CD14-positive monocyte (primary cell): ENCODE measurements at regions not wholly inside any gene's neighbourhood (a gene's known extent, or its start where the extent isn't known, plus 50 kb on each side); places are given as distances from the start of the nearest gene placed in this dataset.

Experiments used
- DNase-seq, 3 donors: peaks; one replicate each; pipeline ENCODE4 v3.0.0-alpha.2; 2011 to 2022
- H2AFZ ChIP-seq: 2 replicates; pipeline ENCODE4 v1.6.0; 2012; ENCODE audit warnings: mild to moderate bottlenecking, low read depth, low read length, inconsistent platforms; ENCODE audit not compliant: insufficient read depth, poor library complexity, severe bottlenecking
- H3K27ac ChIP-seq, 2 donors: 1 replicate in 1 of 2; 2 replicates in 1 of 2; pipeline ENCODE4 v1.5.1; 2012 to 2013; ENCODE audit warnings: low read length in 2 of 2, control low read depth in 1 of 2, inconsistent platforms in 1 of 2, low read depth in 1 of 2, mild to moderate bottlenecking in 1 of 2
- H3K27me3 ChIP-seq, 2 donors: one replicate each; pipeline versions ENCODE4 v1.6.0 to v1.6.1; 2011 to 2013; ENCODE audit warnings: low read length in 2 of 2; ENCODE audit not compliant: control insufficient read depth in 2 of 2, insufficient read depth in 2 of 2
- H3K36me3 ChIP-seq, 2 donors: replicated peaks in 1 of 2; 1 replicate in 1 of 2; 2 replicates in 1 of 2; pipeline versions ENCODE4 v1.5.1 to v1.6.1; 2012 to 2013; ENCODE audit warnings: low read length in 2 of 2, control low read depth in 1 of 2, inconsistent platforms in 1 of 2, mild to moderate bottlenecking in 1 of 2; ENCODE audit not compliant: insufficient read depth in 2 of 2, control insufficient read depth in 1 of 2
- H3K4me1 ChIP-seq, 2 donors: 1 replicate in 1 of 2; 2 replicates in 1 of 2; pipeline versions ENCODE4 v1.5.1 to v1.6.1; 2012 to 2013; ENCODE audit warnings: low read length in 2 of 2, control low read depth in 1 of 2, inconsistent platforms in 1 of 2, mild to moderate bottlenecking in 1 of 2, moderate library complexity in 1 of 2; ENCODE audit not compliant: insufficient read depth in 2 of 2, control insufficient read depth in 1 of 2
- H3K4me2 ChIP-seq: replicated peaks from 2 replicates; pipeline ENCODE3; 2012; ENCODE audit warnings: low read length, moderate library complexity, mild to moderate bottlenecking; ENCODE audit not compliant: poor library complexity, severe bottlenecking; ENCODE audit errors: extremely low read depth
- H3K4me3 ChIP-seq, 3 experiments: fragments of 200-600 bp in 1 of 3; sonication (generic) in 1 of 3; replicated peaks in 1 of 3; 1 replicate in 2 of 3; 2 replicates in 1 of 3; pipeline ENCODE4 v1.5.1; 2011 to 2013; ENCODE audit warnings: low read length in 3 of 3, mild to moderate bottlenecking in 3 of 3, control low read depth in 2 of 3, low read depth in 2 of 3, inconsistent platforms in 1 of 3, moderate library complexity in 1 of 3
- H3K79me2 ChIP-seq: 2 replicates; pipeline ENCODE4 v1.6.0; 2012; ENCODE audit warnings: mild to moderate bottlenecking, control low read depth, inconsistent platforms, low read length, moderate library complexity; ENCODE audit not compliant: insufficient read depth
- H3K9ac ChIP-seq: 2 replicates; pipeline ENCODE4 v1.6.0; 2017; ENCODE audit warnings: low read length, mild to moderate bottlenecking; ENCODE audit not compliant: insufficient read depth, poor library complexity, severe bottlenecking
- H3K9me3 ChIP-seq, 2 donors: replicated peaks in 1 of 2; 1 replicate in 1 of 2; 2 replicates in 1 of 2; pipeline versions ENCODE4 v1.5.1 to v1.6.1; 2012 to 2013; ENCODE audit warnings: low read length in 2 of 2, control low read depth in 1 of 2; ENCODE audit not compliant: control insufficient read depth in 1 of 2, insufficient read depth in 1 of 2
- H4K20me1 ChIP-seq: 2 replicates; pipeline ENCODE4 v1.6.0; 2012; ENCODE audit warnings: mild to moderate bottlenecking, low read length, control low read depth, moderate library complexity; ENCODE audit not compliant: insufficient read depth
- H3K27ac Mint-ChIP-seq, 7 donors: one replicate each; pipeline ENCODE4 v1.8.0; 2020; ENCODE audit warnings: mild to moderate bottlenecking in 7 of 7, mixed read lengths in 7 of 7, moderate library complexity in 6 of 7, inconsistent platforms in 2 of 7
- H3K27me3 Mint-ChIP-seq, 3 donors: one replicate each; pipeline ENCODE4 v1.8.0; 2021 to 2022; ENCODE audit warnings: low read depth in 3 of 3, mild to moderate bottlenecking in 3 of 3, mixed read lengths in 3 of 3, moderate library complexity in 3 of 3, inconsistent platforms in 1 of 3
- H3K36me3 Mint-ChIP-seq, 2 donors: one replicate each; pipeline ENCODE4 v1.8.0; 2020; ENCODE audit warnings: mixed read lengths in 2 of 2, inconsistent platforms in 1 of 2, mild to moderate bottlenecking in 1 of 2
- H3K4me1 Mint-ChIP-seq: one replicate; pipeline ENCODE4 v1.8.0; 2020; ENCODE audit warnings: mild to moderate bottlenecking, mixed read lengths
- H3K4me3 Mint-ChIP-seq, 2 donors: one replicate each; pipeline ENCODE4 v1.8.0; 2020; ENCODE audit warnings: mild to moderate bottlenecking in 2 of 2, mixed read lengths in 2 of 2, moderate library complexity in 1 of 2
- H3K9me3 Mint-ChIP-seq, 7 donors: one replicate each; pipeline ENCODE4 v1.8.0; 2020 to 2022; ENCODE audit warnings: mixed read lengths in 7 of 7, mild to moderate bottlenecking in 6 of 7, moderate library complexity in 6 of 7, inconsistent platforms in 2 of 7
- CTCF ChIP-seq: fragments of 200-600 bp; IDR thresholded peaks from one replicate; pipeline ENCODE4 v1.8.0; 2022; ENCODE audit warnings: antibody characterized with exemption, mild to moderate bottlenecking
- WGBS: methylation state at CpG from one replicate; pipeline ENCODE4 v1.1.5; 2013; ENCODE audit warnings: missing lambda C conversion rate; ENCODE audit not compliant: insufficient coverage; 5-methylcytosine and 5-hydroxymethylcytosine counted together
- intact Hi-C, 2 donors: fragments of 100-400 bp; cut with micrococcal nuclease; formaldehyde crosslinking; loops; one replicate each; pipeline versions ENCODE4 v1.15.0 to v1.15.1; 2023

GRCh38 chr17:59493867-59494266, 71.5 kb upstream of the DHX40 start:
- H3K36me3 Mint-ChIP-seq: no peaks in the 10 kb centered on the region

DNA sequence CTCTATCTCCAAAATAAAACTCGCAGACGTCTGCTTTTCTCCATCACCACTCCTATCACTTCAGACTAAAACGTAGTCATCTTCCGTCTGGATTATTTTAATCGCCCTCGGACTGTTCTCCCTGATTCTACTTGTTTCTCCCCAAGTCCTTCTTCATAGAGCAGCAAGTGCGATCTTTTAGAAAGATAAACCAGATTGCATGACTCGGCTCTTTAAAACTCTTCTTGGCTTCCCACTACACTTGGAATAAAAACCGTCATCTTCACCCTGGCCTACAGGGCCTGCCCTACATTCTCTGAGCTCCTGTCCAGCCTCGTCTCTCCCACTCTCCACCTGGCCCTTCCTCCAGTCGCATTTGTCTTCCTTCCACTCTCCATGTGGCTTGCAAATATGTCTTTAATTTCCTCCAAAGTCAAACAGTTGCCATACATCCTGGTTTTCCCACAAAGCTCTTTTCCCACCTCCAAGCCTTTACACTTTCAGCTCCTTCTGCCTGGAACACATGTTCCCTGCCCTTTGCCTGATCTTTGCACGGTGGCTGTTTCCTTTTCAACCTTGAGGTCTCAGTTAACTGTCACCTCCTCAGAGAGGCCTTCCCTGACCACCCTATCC, 70.5 kb upstream of the DHX40 start:
- no peaks in the 10 kb centered on the region for H3K9me3 ChIP-seq
- Mint-ChIP-seq H3K4me1 (no peaks in the 10 kb centered on the region), H3K36me3 (no peaks in the 10 kb centered on the region), H3K27ac (peak overlapping the region in 1 of 7 donors; percentile 22), H3K27me3 (peaks cover 0 to 1% (median 1%) of the 10 kb centered on the region in 3 donors), H3K4me3 (no peak overlapping the region), H3K9me3 (peaks cover 0 to 2% (median 0%) of the 10 kb centered on the region in 7 donors)
- intact Hi-C loops: no loop called here
- no peak overlapping the region for H3K4me3 ChIP-seq
- no peaks in the 10 kb centered on the region for H3K79me2 ChIP-seq
- no peak for TF ChIP-seq CTCF
- no peaks in the 10 kb centered on the region for H3K4me1 ChIP-seq
- H3K27me3 ChIP-seq: no peaks in the 10 kb centered on the region
- H3K4me2 ChIP-seq: no peak overlapping the region
- no peak overlapping the region for H3K9ac ChIP-seq
- no peak for DNase-seq
- H2AFZ ChIP-seq: no peak overlapping the region
- H4K20me1 ChIP-seq: no peaks in the 10 kb centered on the region
- H3K36me3 ChIP-seq: no peaks in the 10 kb centered on the region
- WGBS: 84% methylated on average over 11 of the region's 12 CpGs
- no peak overlapping the region for H3K27ac ChIP-seq

More at GRCh38 chr17:59493867-59494266, 71.5 kb upstream of the DHX40 start:
- H4K20me1 ChIP-seq: no peaks in the 10 kb centered on the region
- 50% methylated on average over 2 of the region's 3 CpGs for WGBS
- H2AFZ ChIP-seq: no peak overlapping the region
- H3K4me3 ChIP-seq: no peak overlapping the region
- no peaks in the 10 kb centered on the region for H3K79me2 ChIP-seq
- no peak overlapping the region for H3K9ac ChIP-seq
- no peak for DNase-seq
- no peaks in the 10 kb centered on the region for H3K27me3 ChIP-seq
- H3K4me2 ChIP-seq: no peak overlapping the region
- no peaks in the 10 kb centered on the region for H3K36me3 ChIP-seq
- Mint-ChIP-seq H3K4me1 (no peaks in the 10 kb centered on the region), H3K27ac (no peak overlapping the region), H3K27me3 (peaks cover 0 to 1% (median 1%) of the 10 kb centered on the region in 3 donors), H3K4me3 (no peak overlapping the region), H3K9me3 (peaks cover 0 to 2% (median 0%) of the 10 kb centered on the region in 7 donors)
- TF ChIP-seq CTCF: no peak
- no peaks in the 10 kb centered on the region for H3K9me3 ChIP-seq
- intact Hi-C loops: no loop called here
- no peaks in the 10 kb centered on the region for H3K4me1 ChIP-seq
- no peak overlapping the region for H3K27ac ChIP-seq
